Activated naive CD8-positive, alpha-beta T cell (primary cell): ENCODE measurements at regions not wholly inside any gene's neighbourhood (a gene's known extent, or its start where the extent isn't known, plus 50 kb on each side); places are given as distances from the start of the nearest gene placed in this dataset.

ENCODE experiments used
- H3K27ac Mint-ChIP-seq: one replicate; pipeline ENCODE4 v1.8.0; 2021; ENCODE audit warnings: mixed read lengths
- H3K27me3 Mint-ChIP-seq: one replicate; pipeline ENCODE4 v1.8.0; 2021; ENCODE audit warnings: mixed read lengths
- H3K36me3 Mint-ChIP-seq: one replicate; pipeline ENCODE4 v1.8.0; 2021; ENCODE audit warnings: mixed read lengths
- H3K4me1 Mint-ChIP-seq: one replicate; pipeline ENCODE4 v1.8.0; 2021; ENCODE audit warnings: low read depth, mixed read lengths
- H3K4me3 Mint-ChIP-seq: one replicate; pipeline ENCODE4 v1.8.0; 2021; ENCODE audit warnings: mild to moderate bottlenecking, mixed read lengths
- H3K9me3 Mint-ChIP-seq: one replicate; pipeline ENCODE4 v1.8.0; 2021; ENCODE audit warnings: low read depth, mixed read lengths

GRCh38 chr3:57009802-57010201, 50.7 kb upstream of the SPATA12 start:
- H3K27me3 Mint-ChIP-seq = no peaks in the 10 kb centered on the region
- peaks cover 6% of the 10 kb centered on the region for H3K4me1 Mint-ChIP-seq
- no peaks in the 10 kb centered on the region for H3K36me3 Mint-ChIP-seq
- no peak overlapping the region for H3K4me3 Mint-ChIP-seq
- H3K27ac Mint-ChIP-seq = no peak overlapping the region
- H3K9me3 Mint-ChIP-seq = no peaks in the 10 kb centered on the region

- Mint-ChIP-seq H3K27me3 (peaks cover under 1% of the 10 kb centered on the region), H3K27ac (no peak overlapping the region), H3K36me3 (no peaks in the 10 kb centered on the region), H3K4me1 (peaks cover 6% of the 10 kb centered on the region), H3K4me3 (no peak overlapping the region), H3K9me3 (no peaks in the 10 kb centered on the region)
Observed at GRCh38 chr3:57009367-57009766, 51.1 kb upstream of the SPATA12 start.

GRCh38 chr3:57007521-57008460, 52.7 kb upstream of the SPATA12 start:
- H3K4me1 Mint-ChIP-seq = peaks cover 6% of the 10 kb centered on the region
- peaks cover 3% of the 10 kb centered on the region for H3K27me3 Mint-ChIP-seq
- no peak overlapping the region for H3K4me3 Mint-ChIP-seq

GRCh38 chr3:57006949-57007419, 53.5 kb upstream of the SPATA12 start:
- Mint-ChIP-seq H3K36me3 (no peaks in the 10 kb centered on the region), H3K4me1 (peaks cover 6% of the 10 kb centered on the region), H3K27ac (no peak overlapping the region)

More at GRCh38 chr3:57007521-57008460, 52.7 kb upstream of the SPATA12 start:
- Mint-ChIP-seq H3K36me3 (no peaks in the 10 kb centered on the region), H3K9me3 (no peaks in the 10 kb centered on the region), H3K27ac (peak overlapping the region; percentile 66)

GRCh38 chr3:57006179-57006657, 54.2 kb upstream of the SPATA12 start:
- peaks cover 6% of the 10 kb centered on the region for H3K4me1 Mint-ChIP-seq
- H3K4me3 Mint-ChIP-seq = no peak overlapping the region
- no peak overlapping the region for H3K27ac Mint-ChIP-seq

More at GRCh38 chr3:57006949-57007419, 53.5 kb upstream of the SPATA12 start:
- Mint-ChIP-seq H3K27me3 (peaks cover 3% of the 10 kb centered on the region), H3K4me3 (no peak overlapping the region), H3K9me3 (no peaks in the 10 kb centered on the region)

GRCh38 chr3:57004229-57004628, 56.2 kb upstream of the SPATA12 start:
- Mint-ChIP-seq H3K36me3 (no peaks in the 10 kb centered on the region), H3K4me3 (no peak overlapping the region), H3K9me3 (no peaks in the 10 kb centered on the region), H3K27ac (no peak overlapping the region), H3K4me1 (peaks cover 6% of the 10 kb centered on the region), H3K27me3 (peaks cover 3% of the 10 kb centered on the region)

More at GRCh38 chr3:57006179-57006657, 54.2 kb upstream of the SPATA12 start:
- no peaks in the 10 kb centered on the region for H3K36me3 Mint-ChIP-seq
- H3K9me3 Mint-ChIP-seq = no peaks in the 10 kb centered on the region
- H3K27me3 Mint-ChIP-seq = peaks cover 3% of the 10 kb centered on the region

- Mint-ChIP-seq H3K27ac (no peak overlapping the region), H3K36me3 (no peaks in the 10 kb centered on the region), H3K9me3 (no peaks in the 10 kb centered on the region), H3K4me3 (no peak overlapping the region), H3K4me1 (peaks cover 6% of the 10 kb centered on the region), H3K27me3 (peaks cover 3% of the 10 kb centered on the region)
Observed at GRCh38 chr3:57003676-57004075, 56.8 kb upstream of the SPATA12 start.

- Mint-ChIP-seq H3K9me3 (no peaks in the 10 kb centered on the region), H3K27me3 (peaks cover 3% of the 10 kb centered on the region), H3K36me3 (no peaks in the 10 kb centered on the region), H3K4me1 (no peaks in the 10 kb centered on the region), H3K4me3 (no peak overlapping the region), H3K27ac (no peak overlapping the region)
Observed at GRCh38 chr3:57001356-57001755, 59.1 kb upstream of the SPATA12 start.

GRCh38 chr3:57000012-57000411, 60.5 kb upstream of the SPATA12 start:
- Mint-ChIP-seq H3K36me3 (no peaks in the 10 kb centered on the region), H3K4me1 (no peaks in the 10 kb centered on the region), H3K9me3 (no peaks in the 10 kb centered on the region), H3K4me3 (no peak overlapping the region), H3K27me3 (peaks cover 3% of the 10 kb centered on the region), H3K27ac (no peak overlapping the region)

- Mint-ChIP-seq H3K4me3 (no peak overlapping the region), H3K27me3 (peaks cover 3% of the 10 kb centered on the region), H3K9me3 (no peaks in the 10 kb centered on the region), H3K27ac (no peak overlapping the region), H3K36me3 (no peaks in the 10 kb centered on the region), H3K4me1 (no peaks in the 10 kb centered on the region)
Observed at GRCh38 chr3:56999547-56999946, 60.9 kb upstream of the SPATA12 start.

GRCh38 chr3:56998076-56998529, 62.4 kb upstream of the SPATA12 start:
- no peak overlapping the region for H3K27ac Mint-ChIP-seq
- no peaks in the 10 kb centered on the region for H3K9me3 Mint-ChIP-seq
- H3K36me3 Mint-ChIP-seq = no peaks in the 10 kb centered on the region
- no peaks in the 10 kb centered on the region for H3K4me1 Mint-ChIP-seq
- no peak overlapping the region for H3K4me3 Mint-ChIP-seq
- no peaks in the 10 kb centered on the region for H3K27me3 Mint-ChIP-seq

- no peaks in the 10 kb centered on the region for H3K36me3 Mint-ChIP-seq
- no peaks in the 10 kb centered on the region for H3K27me3 Mint-ChIP-seq
- no peak overlapping the region for H3K27ac Mint-ChIP-seq
Observed at GRCh38 chr3:56997675-56998074, 62.8 kb upstream of the SPATA12 start.

GRCh38 chr3:56997041-56997440, 63.4 kb upstream of the SPATA12 start:
- Mint-ChIP-seq H3K4me1 (no peaks in the 10 kb centered on the region), H3K4me3 (no peak overlapping the region), H3K27ac (no peak overlapping the region), H3K9me3 (no peaks in the 10 kb centered on the region), H3K36me3 (no peaks in the 10 kb centered on the region), H3K27me3 (no peaks in the 10 kb centered on the region)

More at GRCh38 chr3:56997675-56998074, 62.8 kb upstream of the SPATA12 start:
- no peaks in the 10 kb centered on the region for H3K4me1 Mint-ChIP-seq
- no peak overlapping the region for H3K4me3 Mint-ChIP-seq
- no peaks in the 10 kb centered on the region for H3K9me3 Mint-ChIP-seq

GRCh38 chr3:56994391-56994790, 66.1 kb upstream of the SPATA12 start:
- H3K9me3 Mint-ChIP-seq = no peaks in the 10 kb centered on the region
- H3K27me3 Mint-ChIP-seq = peaks cover 4% of the 10 kb centered on the region

GRCh38 chr3:56990641-56991015, 69.8 kb upstream of the SPATA12 start:
- no peak overlapping the region for H3K4me3 Mint-ChIP-seq
- peaks cover 23% of the 10 kb centered on the region for H3K4me1 Mint-ChIP-seq
- H3K27ac Mint-ChIP-seq = no peak overlapping the region
- no peaks in the 10 kb centered on the region for H3K9me3 Mint-ChIP-seq
- peaks cover 5% of the 10 kb centered on the region for H3K27me3 Mint-ChIP-seq
- no peaks in the 10 kb centered on the region for H3K36me3 Mint-ChIP-seq

More at GRCh38 chr3:56994391-56994790, 66.1 kb upstream of the SPATA12 start:
- no peaks in the 10 kb centered on the region for H3K4me1 Mint-ChIP-seq
- no peak overlapping the region for H3K27ac Mint-ChIP-seq
- no peak overlapping the region for H3K4me3 Mint-ChIP-seq
- H3K36me3 Mint-ChIP-seq = no peaks in the 10 kb centered on the region
